Osteocyte (in vitro differentiated cells): ENCODE measurements at regions not wholly inside any gene's neighbourhood (a gene's known extent, or its start where the extent isn't known, plus 50 kb on each side); places are given as distances from the start of the nearest gene placed in this dataset.

Experiments used
- DNase-seq: peaks from one replicate; pipeline ENCODE4 v3.0.0; 2021; ENCODE audit warnings: mixed read lengths; ENCODE audit not compliant: unreplicated experiment; ENCODE audit errors: extremely low spot score
- H3K27ac Mint-ChIP-seq: one replicate; pipeline ENCODE4 v1.8.0; 2021; ENCODE audit warnings: mild to moderate bottlenecking, mixed read lengths; ENCODE audit not compliant: unreplicated experiment
- H3K27me3 Mint-ChIP-seq: one replicate; pipeline ENCODE4 v1.8.0; 2021; ENCODE audit warnings: mixed read lengths; ENCODE audit not compliant: unreplicated experiment
- H3K36me3 Mint-ChIP-seq: one replicate; pipeline ENCODE4 v1.8.0; 2021; ENCODE audit warnings: mixed read lengths; ENCODE audit not compliant: unreplicated experiment
- H3K4me1 Mint-ChIP-seq: one replicate; pipeline ENCODE4 v1.8.0; 2021; ENCODE audit warnings: mixed read lengths; ENCODE audit not compliant: unreplicated experiment
- H3K4me3 Mint-ChIP-seq: one replicate; pipeline ENCODE4 v1.8.0; 2021; ENCODE audit warnings: mild to moderate bottlenecking, moderate library complexity, mixed read lengths; ENCODE audit not compliant: unreplicated experiment
- H3K9me3 Mint-ChIP-seq: one replicate; pipeline ENCODE4 v1.8.0; 2021; ENCODE audit warnings: mixed read lengths; ENCODE audit not compliant: unreplicated experiment
- CTCF ChIP-seq: fragments of 200-600 bp; sonication (generic); IDR thresholded peaks from 2 replicates; pipeline ENCODE4 v1.5.0; 2021; ENCODE audit warnings: antibody characterized with exemption, mild to moderate bottlenecking, moderate library complexity

- H3K9me3 Mint-ChIP-seq = no peaks in the 10 kb centered on the region
- no peaks in the 10 kb centered on the region for H3K36me3 Mint-ChIP-seq
- DNase-seq = no peak
- no peak overlapping the region for H3K27ac Mint-ChIP-seq
- no peak overlapping the region for H3K4me3 Mint-ChIP-seq
- TF ChIP-seq CTCF = no peak
- no peaks in the 10 kb centered on the region for H3K4me1 Mint-ChIP-seq
- H3K27me3 Mint-ChIP-seq = no peaks in the 10 kb centered on the region
These were observed 812.2 kb downstream of the JRKL start for GRCh38 chr11:97201743-97202612.

- no peak for DNase-seq
- Mint-ChIP-seq H3K4me3 (no peak overlapping the region), H3K4me1 (no peaks in the 10 kb centered on the region), H3K36me3 (no peaks in the 10 kb centered on the region), H3K27ac (no peak overlapping the region), H3K9me3 (no peaks in the 10 kb centered on the region), H3K27me3 (no peaks in the 10 kb centered on the region)
- no peak for TF ChIP-seq CTCF
These were observed 812.9 kb downstream of the JRKL start for GRCh38 chr11:97202613-97203292.

DNA sequence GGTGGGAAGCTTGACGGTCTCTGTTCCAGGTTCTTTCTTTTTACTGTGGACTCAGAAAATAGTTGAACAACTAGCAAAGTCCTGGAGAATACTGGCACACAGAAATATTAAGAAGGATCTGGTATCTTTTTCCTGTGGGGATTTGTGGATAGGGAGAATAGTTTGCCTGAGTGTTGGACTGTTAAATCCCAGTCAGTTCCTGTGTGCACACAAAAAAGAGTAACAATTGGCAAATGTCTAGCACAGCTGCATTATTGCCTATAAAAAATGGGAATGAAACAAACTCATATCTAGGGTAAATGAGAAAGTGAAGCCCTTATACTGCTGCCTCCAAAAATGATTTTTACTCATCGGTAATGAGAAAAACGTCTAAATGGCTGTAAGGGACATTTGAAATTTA lies 828.2 kb downstream of the JRKL start:
- H3K4me3 Mint-ChIP-seq = no peak overlapping the region
- no peaks in the 10 kb centered on the region for H3K4me1 Mint-ChIP-seq
- H3K27me3 Mint-ChIP-seq = no peaks in the 10 kb centered on the region
- H3K9me3 Mint-ChIP-seq = no peaks in the 10 kb centered on the region
- TF ChIP-seq CTCF = no peak
- no peak overlapping the region for H3K27ac Mint-ChIP-seq
- DNase-seq = no peak
- no peaks in the 10 kb centered on the region for H3K36me3 Mint-ChIP-seq

- Mint-ChIP-seq H3K4me3 (no peak overlapping the region), H3K4me1 (no peaks in the 10 kb centered on the region), H3K27ac (no peak overlapping the region), H3K27me3 (no peaks in the 10 kb centered on the region), H3K36me3 (no peaks in the 10 kb centered on the region), H3K9me3 (no peaks in the 10 kb centered on the region)
- DNase-seq = no peak
- no peak for TF ChIP-seq CTCF
These were observed 833.8 kb downstream of the JRKL start for GRCh38 chr11:97223647-97224046.

DNA sequence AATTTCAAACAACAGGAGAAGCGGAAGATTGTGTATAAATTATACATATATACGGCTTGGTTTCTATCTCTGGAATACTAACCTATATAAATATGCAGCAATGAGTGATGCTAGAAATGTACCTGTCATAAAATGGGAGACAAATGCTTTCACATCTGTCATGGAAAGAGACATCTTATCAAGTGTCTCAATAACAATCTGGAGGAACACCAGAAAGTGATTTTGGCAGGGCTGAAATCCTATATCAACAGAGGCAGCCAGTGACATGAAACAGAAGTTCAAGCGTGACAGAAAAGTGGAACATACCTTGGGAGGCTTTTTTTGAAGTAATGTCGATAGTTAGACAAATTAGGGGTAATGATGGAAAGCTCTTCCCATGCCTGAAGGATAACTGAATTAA lies 834.6 kb downstream of the JRKL start:
- Mint-ChIP-seq H3K4me3 (no peak overlapping the region), H3K4me1 (no peaks in the 10 kb centered on the region), H3K27me3 (no peaks in the 10 kb centered on the region), H3K9me3 (no peaks in the 10 kb centered on the region), H3K36me3 (no peaks in the 10 kb centered on the region), H3K27ac (no peak overlapping the region)
- TF ChIP-seq CTCF = no peak
- no peak for DNase-seq
